BLaER1 (cell line): ENCODE measurements at regions not wholly inside any gene's neighbourhood (a gene's known extent, or its start where the extent isn't known, plus 50 kb on each side); places are given as distances from the start of the nearest gene placed in this dataset.

Source experiments
- H3K27ac ChIP-seq: shearing (Covaris generic); formaldehyde crosslinking; 2 replicates; pipeline ENCODE4 v1.8.1; 2022
- H3K27me3 ChIP-seq: shearing (Covaris generic); formaldehyde crosslinking; 2 replicates; pipeline ENCODE4 v1.8.1; 2022
- H3K36me3 ChIP-seq: shearing (Covaris generic); formaldehyde crosslinking; 2 replicates; pipeline ENCODE4 v1.8.1; 2022
- H3K4me1 ChIP-seq: shearing (Covaris generic); formaldehyde crosslinking; 2 replicates; pipeline ENCODE4 v1.8.1; 2022
- H3K4me2 ChIP-seq: shearing (Covaris generic); formaldehyde crosslinking; 2 replicates; pipeline ENCODE4 v1.8.1; 2022
- H3K4me3 ChIP-seq: shearing (Covaris generic); formaldehyde crosslinking; 2 replicates; pipeline ENCODE4 v1.8.1; 2022
- H3K9ac ChIP-seq: shearing (Covaris generic); formaldehyde crosslinking; 2 replicates; pipeline ENCODE4 v1.8.1; 2022
- H3K9me3 ChIP-seq: shearing (Covaris generic); formaldehyde crosslinking; 2 replicates; pipeline ENCODE4 v1.8.1; 2022
- H4K20me1 ChIP-seq: shearing (Covaris generic); formaldehyde crosslinking; 2 replicates; pipeline ENCODE4 v1.8.1; 2022
- Cebpa-rat ChIP-seq: shearing (Covaris generic); IDR thresholded peaks from 2 replicates; pipeline ENCODE4 v1.8.1; 2022

DNA sequence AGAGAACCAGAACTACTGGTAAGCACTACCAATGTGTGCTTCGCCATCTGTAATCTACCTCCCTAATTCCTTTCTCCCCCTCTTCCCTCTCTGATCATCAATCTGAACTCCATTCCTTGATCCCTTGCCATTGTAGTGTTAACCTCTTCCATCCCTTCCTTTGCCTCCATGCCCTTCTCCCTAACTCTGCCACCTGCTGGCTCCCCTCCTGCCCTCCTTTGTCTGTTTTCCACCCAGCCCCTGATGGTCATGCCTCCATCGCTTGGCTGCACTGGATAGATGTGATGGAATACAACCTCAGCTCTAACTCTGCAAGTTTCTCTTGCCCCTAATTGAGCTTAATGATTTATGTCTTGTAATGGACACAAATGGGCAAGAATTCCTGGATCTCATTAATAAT, 108.2 kb upstream of the ASIC2 start:
- Histone ChIP-seq H4K20me1 (no peaks in the 10 kb centered on the region), H3K9ac (no peak overlapping the region), H3K4me2 (no peak overlapping the region), H3K4me3 (no peak overlapping the region), H3K27me3 (no peaks in the 10 kb centered on the region), H3K9me3 (no peaks in the 10 kb centered on the region), H3K36me3 (no peaks in the 10 kb centered on the region), H3K27ac (no peak overlapping the region), H3K4me1 (no peaks in the 10 kb centered on the region)
- TF ChIP-seq Cebpa-rat = no peak

DNA sequence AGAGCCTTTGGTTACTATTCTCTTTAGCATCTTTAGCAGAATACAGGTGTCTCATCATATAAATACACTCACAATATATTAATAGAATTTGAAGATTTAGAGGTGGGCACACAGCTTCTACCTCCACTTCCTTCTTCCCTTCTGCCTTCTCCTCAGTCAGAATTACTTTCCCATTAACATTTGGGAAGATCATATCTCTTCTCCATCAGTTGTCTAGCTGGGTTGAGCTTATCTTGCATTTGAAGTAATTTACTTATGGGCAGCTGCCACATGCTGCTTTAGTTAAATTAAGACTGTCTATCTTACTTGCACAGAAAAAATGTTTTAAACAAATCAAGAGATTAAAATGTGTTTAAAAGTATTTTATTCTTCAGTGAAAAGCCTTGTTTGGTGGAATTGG, 110.1 kb upstream of the ASIC2 start:
- H3K9ac ChIP-seq = no peak overlapping the region
- H4K20me1 ChIP-seq = no peaks in the 10 kb centered on the region
- H3K36me3 ChIP-seq = no peaks in the 10 kb centered on the region
- no peaks in the 10 kb centered on the region for H3K27me3 ChIP-seq
- no peak for TF ChIP-seq Cebpa-rat
- H3K9me3 ChIP-seq = no peaks in the 10 kb centered on the region
- no peak overlapping the region for H3K4me3 ChIP-seq
- no peak overlapping the region for H3K27ac ChIP-seq
- H3K4me2 ChIP-seq = no peak overlapping the region
- no peaks in the 10 kb centered on the region for H3K4me1 ChIP-seq

DNA sequence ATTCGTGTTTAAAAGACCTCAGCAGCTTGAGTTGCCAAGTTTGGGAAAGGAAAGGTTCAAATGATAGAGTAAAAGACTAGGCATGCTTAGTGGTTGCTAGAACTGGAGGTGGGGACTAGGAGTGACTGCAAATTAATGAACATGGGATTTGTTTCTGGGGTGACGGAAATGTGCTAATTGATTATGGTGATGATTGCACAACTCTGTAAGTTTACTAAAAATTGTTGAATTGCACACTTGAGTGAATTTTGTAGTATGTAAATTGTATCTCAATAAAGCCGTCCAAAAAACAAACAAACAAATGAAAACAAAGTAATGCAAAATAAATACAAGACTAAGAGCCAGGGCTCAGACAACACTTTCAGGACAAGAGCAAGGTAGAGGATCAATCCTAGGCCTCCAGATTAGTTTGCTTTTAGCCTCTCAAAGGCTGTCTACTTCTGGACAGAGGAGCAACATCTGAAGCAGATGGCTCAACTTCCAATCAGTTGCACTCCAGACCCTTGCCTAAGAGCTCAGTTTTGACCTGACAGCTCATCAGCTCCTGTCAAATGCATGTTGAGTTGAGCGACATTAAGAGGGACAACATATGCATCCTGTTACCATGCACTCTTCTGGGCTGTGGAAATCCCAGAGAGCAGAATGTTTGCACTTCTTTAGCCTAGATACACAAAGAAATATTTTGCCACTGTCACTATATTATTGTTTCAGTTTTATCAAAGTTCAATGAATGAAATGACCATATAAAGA, 111.2 kb upstream of the ASIC2 start:
- Histone ChIP-seq H3K4me2 (no peak overlapping the region), H3K27ac (no peak overlapping the region), H3K4me1 (no peaks in the 10 kb centered on the region), H3K9ac (no peak overlapping the region), H3K4me3 (no peak overlapping the region), H4K20me1 (no peaks in the 10 kb centered on the region), H3K9me3 (no peaks in the 10 kb centered on the region), H3K36me3 (no peaks in the 10 kb centered on the region), H3K27me3 (no peaks in the 10 kb centered on the region)
- no peak for TF ChIP-seq Cebpa-rat

DNA sequence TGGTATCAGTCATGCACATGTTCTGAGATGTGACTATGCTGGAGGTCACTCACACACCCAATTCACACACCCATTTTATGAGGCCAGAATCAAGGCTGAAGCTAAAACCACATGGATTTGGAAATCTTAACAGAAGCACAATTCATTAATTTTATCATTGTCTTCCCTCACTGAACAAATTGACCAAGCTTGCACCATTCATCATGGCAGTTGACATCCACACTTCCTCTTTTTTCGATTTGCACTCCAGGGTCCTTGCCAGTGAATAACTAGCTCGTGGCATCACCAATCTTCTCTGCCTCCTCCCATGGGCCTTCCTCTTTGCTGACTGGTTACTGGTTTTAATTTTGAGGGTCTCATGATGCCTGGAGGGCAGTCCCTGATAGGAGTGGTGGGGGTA, 123.0 kb upstream of the ASIC2 start:
- no peak overlapping the region for H3K9ac ChIP-seq
- H3K36me3 ChIP-seq = no peaks in the 10 kb centered on the region
- no peak for TF ChIP-seq Cebpa-rat
- peaks cover 24% of the 10 kb centered on the region for H3K4me1 ChIP-seq
- H3K9me3 ChIP-seq = no peaks in the 10 kb centered on the region
- no peaks in the 10 kb centered on the region for H4K20me1 ChIP-seq
- H3K4me3 ChIP-seq = no peak overlapping the region
- H3K27ac ChIP-seq = no peak overlapping the region
- no peak overlapping the region for H3K4me2 ChIP-seq
- no peaks in the 10 kb centered on the region for H3K27me3 ChIP-seq

DNA sequence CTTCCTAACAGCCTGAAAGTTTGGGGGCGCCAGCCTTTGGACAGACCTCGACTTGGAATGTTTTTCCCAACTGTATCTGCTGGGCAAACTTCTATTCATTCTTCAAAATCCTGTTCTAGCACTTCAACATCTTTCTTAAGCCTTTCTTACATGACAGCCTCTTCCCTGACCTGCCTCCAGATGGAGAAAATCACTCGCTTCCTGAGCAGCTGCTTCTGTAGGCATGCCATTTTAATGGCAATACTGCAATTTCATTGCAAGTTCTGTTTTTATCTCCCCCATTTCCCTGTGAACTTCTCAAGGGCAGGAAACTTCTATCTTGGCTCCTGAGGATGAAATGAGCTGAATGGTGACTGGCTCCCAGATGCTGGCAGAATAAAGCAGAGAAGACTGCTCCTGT, 128.8 kb upstream of the ASIC2 start:
- peaks cover 15% of the 10 kb centered on the region for H3K4me1 ChIP-seq
- H3K27me3 ChIP-seq = no peaks in the 10 kb centered on the region
- H3K9me3 ChIP-seq = peaks cover 11% of the 10 kb centered on the region; the same call in 1 of the 2 replicates
- no peaks in the 10 kb centered on the region for H4K20me1 ChIP-seq
- no peak overlapping the region for H3K4me3 ChIP-seq
- no peak overlapping the region for H3K27ac ChIP-seq
- H3K4me2 ChIP-seq = no peak overlapping the region
- no peak overlapping the region for H3K9ac ChIP-seq
- no peak for TF ChIP-seq Cebpa-rat
- no peaks in the 10 kb centered on the region for H3K36me3 ChIP-seq

DNA sequence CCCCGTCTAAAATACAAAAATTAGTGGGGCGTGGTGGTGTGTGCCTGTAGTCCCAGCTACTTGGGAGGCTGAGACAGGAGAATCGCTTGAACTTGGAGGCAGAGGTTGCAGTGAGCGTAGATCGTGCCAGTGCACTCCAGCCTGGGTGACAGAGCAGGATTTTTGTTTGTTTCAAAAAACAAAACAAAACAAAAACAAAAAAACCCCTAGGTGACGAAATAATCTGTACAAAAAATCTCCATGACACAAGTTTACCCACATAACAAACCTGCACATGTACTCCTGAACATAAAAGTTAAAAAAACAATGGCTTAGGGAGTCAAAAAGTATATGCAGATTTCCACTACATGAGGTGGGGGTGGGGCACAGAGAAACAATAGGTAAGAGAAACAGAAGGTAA, 140.5 kb upstream of the ASIC2 start:
- Histone ChIP-seq H3K36me3 (no peaks in the 10 kb centered on the region), H3K4me2 (no peak overlapping the region), H3K4me3 (no peak overlapping the region), H3K4me1 (no peaks in the 10 kb centered on the region), H3K27ac (no peak overlapping the region), H3K9ac (no peak overlapping the region), H3K27me3 (no peaks in the 10 kb centered on the region), H4K20me1 (no peaks in the 10 kb centered on the region), H3K9me3 (no peaks in the 10 kb centered on the region)
- TF ChIP-seq Cebpa-rat = no peak

DNA sequence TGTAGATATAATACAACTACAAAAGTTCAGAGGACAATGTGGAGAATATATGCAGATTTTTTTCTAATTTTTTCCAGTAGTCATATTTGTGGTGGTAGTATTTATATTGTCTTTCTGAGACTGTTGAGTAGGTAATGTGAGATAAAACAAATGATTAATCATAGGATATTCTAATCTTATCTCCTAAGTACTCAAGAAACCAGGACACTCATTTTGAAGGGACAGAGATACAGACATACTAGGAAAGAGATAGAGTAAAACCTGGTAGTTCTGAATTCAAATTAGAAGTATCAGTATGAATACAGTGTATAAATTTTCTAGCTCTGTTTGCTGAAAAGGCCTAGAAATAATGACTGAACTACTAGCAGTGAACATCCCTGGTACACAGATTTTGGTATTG, 141.7 kb upstream of the ASIC2 start:
- H3K4me3 ChIP-seq = no peak overlapping the region
- H3K36me3 ChIP-seq = no peaks in the 10 kb centered on the region
- H3K27ac ChIP-seq = no peak overlapping the region
- TF ChIP-seq Cebpa-rat = no peak
- H3K4me1 ChIP-seq = no peaks in the 10 kb centered on the region
- no peaks in the 10 kb centered on the region for H3K27me3 ChIP-seq
- no peaks in the 10 kb centered on the region for H3K9me3 ChIP-seq
- no peaks in the 10 kb centered on the region for H4K20me1 ChIP-seq
- no peak overlapping the region for H3K9ac ChIP-seq
- no peak overlapping the region for H3K4me2 ChIP-seq

DNA sequence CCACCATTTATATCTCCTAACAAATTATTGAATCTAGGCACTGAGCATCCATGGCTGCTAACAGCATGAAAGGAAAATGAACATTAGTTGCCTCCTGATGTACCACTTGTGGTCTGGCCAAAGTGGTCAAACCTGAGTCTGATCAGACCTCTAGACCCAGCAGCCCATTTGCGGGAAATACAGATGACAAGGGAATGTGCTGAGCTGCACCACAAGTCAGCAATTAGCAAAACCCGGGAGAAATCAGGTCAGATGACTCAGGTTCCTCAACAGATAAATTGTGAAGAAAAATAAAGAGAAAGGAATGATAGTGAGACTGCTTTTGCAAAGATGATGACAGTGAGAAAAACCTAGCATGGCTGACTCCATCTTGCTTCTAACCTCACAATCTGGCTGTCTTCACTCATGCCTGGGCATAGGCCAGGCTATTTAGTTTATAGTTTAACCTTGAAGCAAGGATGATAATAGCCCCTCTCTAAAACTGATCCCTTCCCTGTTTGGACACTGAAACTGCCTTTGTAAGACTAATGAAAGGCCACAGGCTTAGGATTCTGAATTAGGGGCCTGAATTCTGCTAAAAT, 142.7 kb upstream of the ASIC2 start:
- no peak overlapping the region for H3K27ac ChIP-seq
- H3K4me2 ChIP-seq = no peak overlapping the region
- TF ChIP-seq Cebpa-rat = no peak

DNA sequence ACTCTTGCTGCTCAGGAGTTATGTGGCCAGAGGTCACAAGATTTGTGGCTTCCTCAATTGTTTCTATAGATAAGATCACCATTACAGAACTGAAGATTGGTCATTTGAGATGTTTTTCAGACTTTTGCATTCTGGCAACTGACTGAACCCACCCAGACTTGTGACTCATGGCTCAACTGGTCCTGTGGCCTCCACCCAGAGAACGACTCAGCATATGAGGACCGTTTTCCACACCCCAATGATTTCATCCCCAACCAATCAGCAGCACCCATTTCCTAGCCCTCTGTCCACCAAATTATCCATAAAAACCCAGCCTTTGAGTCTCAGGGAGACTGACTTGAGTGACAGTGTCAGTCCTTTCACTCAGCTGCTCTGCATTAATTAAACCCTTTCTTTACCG, 143.2 kb upstream of the ASIC2 start:
- Histone ChIP-seq H3K9ac (no peak overlapping the region), H3K27ac (no peak overlapping the region), H4K20me1 (no peaks in the 10 kb centered on the region), H3K4me2 (no peak overlapping the region), H3K4me1 (no peaks in the 10 kb centered on the region), H3K4me3 (no peak overlapping the region), H3K27me3 (no peaks in the 10 kb centered on the region), H3K9me3 (no peaks in the 10 kb centered on the region), H3K36me3 (no peaks in the 10 kb centered on the region)
- no peak for TF ChIP-seq Cebpa-rat

More for the DNA sequence above, 142.7 kb upstream of the ASIC2 start:
- H4K20me1 ChIP-seq = no peaks in the 10 kb centered on the region
- H3K9me3 ChIP-seq = no peaks in the 10 kb centered on the region
- no peak overlapping the region for H3K9ac ChIP-seq
- H3K36me3 ChIP-seq = no peaks in the 10 kb centered on the region
- no peaks in the 10 kb centered on the region for H3K27me3 ChIP-seq
- H3K4me1 ChIP-seq = no peaks in the 10 kb centered on the region
- H3K4me3 ChIP-seq = no peak overlapping the region

DNA sequence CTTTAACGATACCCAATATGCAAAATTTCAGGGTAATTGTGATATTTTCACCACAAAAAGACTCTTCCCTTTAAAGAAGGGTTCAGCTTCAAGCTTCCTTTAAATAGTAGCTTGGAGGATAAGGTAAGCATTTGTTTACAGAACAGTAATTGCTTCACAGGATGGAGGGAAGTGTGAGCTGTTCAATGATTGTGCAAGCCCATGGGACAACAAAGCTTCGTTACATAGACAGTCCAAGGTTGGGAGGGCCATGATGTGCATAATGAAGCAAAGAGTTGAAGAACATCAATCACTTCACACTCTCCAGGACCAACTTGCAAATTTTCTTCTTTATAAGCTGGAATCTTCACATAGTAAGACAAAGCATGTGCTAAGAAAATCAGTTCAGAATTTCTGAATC, 145.0 kb upstream of the ASIC2 start:
- H3K4me1 ChIP-seq = no peaks in the 10 kb centered on the region
- no peak for TF ChIP-seq Cebpa-rat
- no peaks in the 10 kb centered on the region for H3K27me3 ChIP-seq
- no peak overlapping the region for H3K4me3 ChIP-seq
- no peaks in the 10 kb centered on the region for H4K20me1 ChIP-seq
- H3K36me3 ChIP-seq = no peaks in the 10 kb centered on the region
- H3K9ac ChIP-seq = no peak overlapping the region
- no peak overlapping the region for H3K27ac ChIP-seq
- H3K4me2 ChIP-seq = no peak overlapping the region
- no peaks in the 10 kb centered on the region for H3K9me3 ChIP-seq
